Activated CD4-positive, alpha-beta memory T cell treated with anti-CD3 and anti-CD28 coated beads, Interleukin-2, amount 10 ng/mL, durations not matched to agents 7 days and 5 days (primary cell): ENCODE measurements at regions not wholly inside any gene's neighbourhood (a gene's known extent, or its start where the extent isn't known, plus 50 kb on each side); places are given as distances from the start of the nearest gene placed in this dataset.

Experiments used
- CTCF ChIA-PET: fragments of 350-600 bp; sonication (Branson Sonifier 250); formaldehyde crosslinking; loops from one replicate; lab custom pipeline; 2021; ENCODE audit warnings: antibody characterized with exemption, inconsistent platforms; lab: Charles Lee
- POLR2A ChIA-PET: fragments of 350-600 bp; sonication (Branson Sonifier 250); formaldehyde crosslinking; loops from one replicate; lab custom pipeline; 2021; ENCODE audit warnings: antibody characterized with exemption; lab: Charles Lee
- DNase-seq: peaks from one replicate; pipeline ENCODE4 v3.0.0-alpha.2; 2020
- H3K27ac Mint-ChIP-seq: one replicate; pipeline ENCODE4 v1.8.0; 2021; ENCODE audit warnings: mild to moderate bottlenecking, mixed read lengths
- H3K27me3 Mint-ChIP-seq: one replicate; pipeline ENCODE4 v1.8.0; 2021; ENCODE audit warnings: mixed read lengths
- H3K36me3 Mint-ChIP-seq: one replicate; pipeline ENCODE4 v1.8.0; 2021; ENCODE audit warnings: low read depth, mixed read lengths
- H3K4me1 Mint-ChIP-seq: one replicate; pipeline ENCODE4 v1.8.0; 2021; ENCODE audit warnings: mixed read lengths
- H3K4me3 Mint-ChIP-seq: one replicate; pipeline ENCODE4 v1.8.0; 2021; ENCODE audit warnings: mild to moderate bottlenecking, mixed read lengths
- H3K9me3 Mint-ChIP-seq: one replicate; pipeline ENCODE4 v1.8.0; 2021; ENCODE audit warnings: mixed read lengths

DNA sequence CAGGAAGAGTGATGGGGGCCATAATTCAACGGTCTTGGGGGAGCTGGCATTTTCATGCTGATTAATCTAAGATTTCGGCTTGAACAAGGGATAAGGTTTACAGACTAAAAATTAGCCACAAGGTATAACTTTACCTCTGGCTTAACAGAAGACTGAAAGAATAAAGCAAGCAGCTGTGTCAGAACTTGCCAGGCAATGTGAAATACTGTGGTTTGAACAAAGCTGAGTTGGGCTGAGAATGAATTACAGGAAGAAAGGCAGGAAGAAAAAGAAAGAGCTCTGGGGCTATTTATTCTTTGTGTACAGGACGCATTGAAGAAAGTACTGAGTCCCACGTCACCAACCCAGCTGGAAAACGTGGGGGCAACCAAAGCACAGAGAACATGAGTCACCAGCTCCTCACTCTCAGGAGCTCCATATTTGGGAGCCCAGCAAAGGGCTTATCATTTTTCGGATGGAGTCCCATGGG is 121.5 kb upstream of the NEDD9 start:
- Mint-ChIP-seq H3K4me1 (peaks cover 68% of the 10 kb centered on the region), H3K36me3 (peaks cover 88% of the 10 kb centered on the region), H3K27me3 (no peaks in the 10 kb centered on the region), H3K27ac (peak overlapping the region; percentile 83), H3K9me3 (peaks cover 16% of the 10 kb centered on the region), H3K4me3 (peak overlapping the region; percentile 2)
- DNase-seq, result peak; percentile 66
- ChIA-PET CTCF (interaction anchor here (1.1 to 2.0 kb wide), 3 partner anchors 10 to 261 kb away, joined by 3 to 7 read pairs (median 4); partner anchors contain the start of gene SMIM13), POLR2A (interaction anchor here (0.9 to 1.8 kb wide), 12 partner anchors 10 to 155 kb away, joined by 3 to 14 read pairs (median 4); partner anchors contain the start of gene NEDD9)

DNA sequence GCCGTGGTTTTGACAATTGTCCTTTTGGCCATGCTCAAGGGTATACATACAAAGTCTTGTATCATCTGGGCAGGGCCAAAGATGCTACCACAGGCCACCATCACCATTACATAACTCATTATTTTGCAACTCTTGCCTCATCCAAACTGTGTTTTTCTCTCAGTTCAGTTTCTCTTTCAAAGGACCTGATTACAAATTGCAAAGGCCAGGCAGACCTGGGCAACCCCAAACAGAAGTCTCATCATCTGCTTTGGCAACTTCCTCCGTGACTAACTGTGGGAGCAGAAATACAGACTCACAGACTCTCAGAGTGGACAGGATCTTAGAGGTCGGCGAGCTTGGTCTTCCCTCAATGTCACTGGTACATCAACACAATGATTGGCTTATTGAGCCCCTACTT is 117.8 kb upstream of the NEDD9 start:
- Mint-ChIP-seq H3K4me1 (peaks cover 52% of the 10 kb centered on the region), H3K4me3 (no peak overlapping the region), H3K9me3 (peaks cover 17% of the 10 kb centered on the region), H3K27ac (no peak overlapping the region), H3K27me3 (no peaks in the 10 kb centered on the region), H3K36me3 (peaks cover 79% of the 10 kb centered on the region)
- DNase-seq, result no peak
- ChIA-PET POLR2A (interaction anchor here (1.2 kb wide), 1 partner anchor 62 kb away, joined by 4 read pairs; no protein-coding TSS in a partner anchor), CTCF (no interaction called here)

DNA sequence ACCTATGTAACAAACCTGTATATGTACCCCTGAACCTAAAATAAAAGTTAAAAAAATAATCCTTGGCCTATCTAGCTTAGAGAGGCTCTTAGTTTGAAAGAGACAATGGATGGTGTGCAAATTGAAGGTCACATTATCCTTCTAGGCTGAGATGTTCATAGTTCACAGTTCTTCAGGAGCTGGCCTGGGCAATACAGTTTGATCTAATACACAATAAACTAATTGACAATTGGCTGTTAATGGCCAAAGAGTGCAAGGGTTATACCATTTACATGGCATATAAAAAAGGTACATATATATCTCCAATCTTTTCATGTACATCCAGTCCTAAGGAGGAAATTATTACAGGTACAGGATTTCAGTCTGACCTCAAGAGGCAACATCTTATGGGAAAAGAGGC is 117.4 kb upstream of the NEDD9 start:
- peaks cover 52% of the 10 kb centered on the region for H3K4me1 Mint-ChIP-seq
- ChIA-PET POLR2A (interaction anchor here (1.2 kb wide), 1 partner anchor 63 kb away, joined by 4 read pairs; no protein-coding TSS in a partner anchor), CTCF (no interaction called here)
- no peak overlapping the region for H3K27ac Mint-ChIP-seq
- H3K4me3 Mint-ChIP-seq, result no peak overlapping the region
- H3K9me3 Mint-ChIP-seq, result peaks cover 17% of the 10 kb centered on the region
- peaks cover 79% of the 10 kb centered on the region for H3K36me3 Mint-ChIP-seq
- H3K27me3 Mint-ChIP-seq, result no peaks in the 10 kb centered on the region
- DNase-seq, result no peak

DNA sequence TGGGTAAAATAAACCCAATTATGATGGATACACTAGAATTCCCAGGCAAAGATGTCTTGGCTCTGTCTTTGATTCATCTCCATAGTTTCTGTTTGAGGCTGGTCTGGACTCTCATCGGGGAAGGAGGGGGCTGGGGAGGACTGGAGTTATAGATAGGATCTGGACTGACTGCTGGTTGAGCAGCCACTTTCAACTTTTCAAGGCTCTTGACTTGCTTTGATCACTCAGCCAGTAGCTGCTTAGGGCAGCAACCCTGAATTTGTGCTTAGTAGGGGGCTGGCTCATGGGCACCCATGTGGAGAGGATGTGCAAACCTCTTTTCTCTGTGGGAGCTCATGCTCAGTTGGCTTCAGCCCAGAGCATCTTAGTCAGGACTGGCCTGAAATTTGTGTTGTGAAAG is 114.0 kb upstream of the NEDD9 start:
- Mint-ChIP-seq H3K9me3 (peaks cover 14% of the 10 kb centered on the region), H3K4me1 (peaks cover 56% of the 10 kb centered on the region), H3K27ac (no peak overlapping the region), H3K27me3 (no peaks in the 10 kb centered on the region), H3K36me3 (peaks cover 74% of the 10 kb centered on the region), H3K4me3 (no peak overlapping the region)
- ChIA-PET POLR2A (no interaction called here), CTCF (no interaction called here)
- no peak for DNase-seq

DNA sequence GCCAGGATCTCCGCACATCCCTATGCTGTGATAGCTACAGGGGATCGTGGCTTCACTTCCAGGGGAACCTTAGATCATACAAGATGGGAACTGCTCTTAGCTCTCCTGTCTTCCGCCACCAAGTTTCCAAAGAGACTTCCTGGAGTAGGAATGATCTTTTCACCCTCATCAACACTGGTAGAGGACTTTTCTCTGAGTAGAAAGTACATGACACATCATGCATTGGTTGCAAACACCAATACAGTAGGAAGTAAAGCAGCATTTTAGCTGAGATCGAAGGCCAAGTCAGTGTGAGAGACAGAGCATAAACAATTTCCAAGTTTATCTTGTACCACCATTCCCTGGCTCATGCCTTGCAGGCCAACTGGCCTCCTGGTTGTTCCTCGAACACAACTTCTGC is 113.1 kb upstream of the NEDD9 start:
- DNase-seq, result no peak
- Mint-ChIP-seq H3K4me3 (no peak overlapping the region), H3K4me1 (peaks cover 51% of the 10 kb centered on the region), H3K9me3 (peaks cover 16% of the 10 kb centered on the region), H3K27me3 (no peaks in the 10 kb centered on the region), H3K27ac (no peak overlapping the region), H3K36me3 (peaks cover 74% of the 10 kb centered on the region)
- POLR2A ChIA-PET, result no interaction called here
- CTCF ChIA-PET, result no interaction called here

DNA sequence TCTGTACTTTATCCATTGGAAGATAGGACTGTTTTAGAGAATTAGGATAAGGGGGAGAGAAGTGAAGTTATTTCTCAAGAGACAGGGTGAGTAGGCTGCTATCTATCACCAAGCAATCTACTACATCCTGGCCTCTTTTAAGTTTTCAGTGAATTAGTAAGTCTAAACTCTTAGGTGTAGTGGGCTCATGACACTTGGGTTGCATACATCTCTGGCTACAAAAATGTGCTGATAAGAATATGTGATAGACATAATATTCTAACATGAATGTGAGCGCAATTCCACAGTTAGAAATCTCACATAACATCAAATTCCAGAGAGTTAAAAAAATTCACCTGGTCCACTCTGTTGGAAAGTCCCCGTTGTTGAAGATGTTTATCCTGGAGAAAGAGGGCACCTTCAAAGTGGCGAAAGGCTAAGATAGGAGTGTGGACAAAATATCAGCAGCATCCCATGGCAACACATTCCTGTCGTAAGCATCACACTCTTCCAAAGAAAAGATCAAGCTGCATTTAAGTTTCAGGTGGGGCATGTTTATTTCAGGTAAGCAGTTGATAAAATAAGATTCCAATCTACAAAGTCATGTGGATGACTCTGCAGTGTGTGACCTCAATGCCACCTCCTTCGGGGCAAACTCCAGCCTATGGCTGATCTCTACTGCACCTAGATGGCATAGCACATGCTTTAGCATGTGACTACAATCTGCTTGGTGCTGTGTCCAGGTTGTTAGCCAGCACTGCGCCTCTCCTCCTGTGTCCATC is 111.7 kb upstream of the NEDD9 start:
- Mint-ChIP-seq H3K4me1 (peaks cover 46% of the 10 kb centered on the region), H3K27ac (no peak overlapping the region), H3K27me3 (no peaks in the 10 kb centered on the region), H3K36me3 (peaks cover 69% of the 10 kb centered on the region), H3K4me3 (no peak overlapping the region), H3K9me3 (peaks cover 8% of the 10 kb centered on the region)
- DNase-seq, result no peak
- CTCF ChIA-PET, result no interaction called here
- POLR2A ChIA-PET, result no interaction called here

DNA sequence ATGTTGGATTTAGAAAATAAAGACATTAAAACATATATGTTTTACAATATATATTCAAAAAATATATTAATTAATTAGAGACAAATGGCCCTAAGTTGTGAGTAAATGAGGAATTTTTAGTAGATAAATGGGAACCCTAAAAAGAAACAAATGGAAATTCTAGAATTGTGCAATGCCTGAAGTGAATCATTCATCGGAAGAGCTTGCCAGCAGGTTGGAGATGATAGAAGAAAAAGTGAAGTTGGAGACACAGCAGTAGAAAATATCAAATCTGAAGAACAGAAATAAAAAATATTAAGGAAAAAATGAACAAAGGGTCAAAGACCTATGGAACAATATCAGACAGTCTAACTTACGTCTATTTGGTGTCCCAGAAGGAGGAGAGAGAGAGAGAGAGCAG is 109.4 kb upstream of the NEDD9 start:
- DNase-seq, result no peak
- Mint-ChIP-seq H3K9me3 (peaks cover 2% of the 10 kb centered on the region), H3K4me3 (no peak overlapping the region), H3K27ac (no peak overlapping the region), H3K36me3 (peaks cover 57% of the 10 kb centered on the region), H3K4me1 (peaks cover 36% of the 10 kb centered on the region), H3K27me3 (no peaks in the 10 kb centered on the region)
- CTCF ChIA-PET, result no interaction called here
- POLR2A ChIA-PET, result no interaction called here

DNA sequence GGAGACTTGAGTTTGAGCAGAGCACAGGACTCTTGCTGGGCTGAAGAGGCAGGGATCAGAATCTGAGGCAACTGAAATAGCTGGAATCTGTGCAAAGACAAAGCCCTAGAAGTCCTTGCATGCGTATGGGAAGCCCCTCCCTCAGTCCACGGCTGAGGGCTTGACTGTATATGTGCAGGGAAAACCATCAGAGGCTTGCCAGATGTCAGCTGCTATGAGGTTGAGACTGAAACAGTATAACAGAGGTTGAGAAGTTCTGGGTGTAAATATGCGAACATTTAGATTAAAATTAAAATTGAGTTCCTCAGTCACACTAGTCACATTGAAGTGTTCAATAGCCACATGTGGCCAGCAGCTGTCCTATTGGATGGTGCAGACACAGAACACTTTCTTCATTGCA is 108.8 kb upstream of the NEDD9 start:
- CTCF ChIA-PET, result no interaction called here
- peaks cover 2% of the 10 kb centered on the region for H3K9me3 Mint-ChIP-seq

DNA sequence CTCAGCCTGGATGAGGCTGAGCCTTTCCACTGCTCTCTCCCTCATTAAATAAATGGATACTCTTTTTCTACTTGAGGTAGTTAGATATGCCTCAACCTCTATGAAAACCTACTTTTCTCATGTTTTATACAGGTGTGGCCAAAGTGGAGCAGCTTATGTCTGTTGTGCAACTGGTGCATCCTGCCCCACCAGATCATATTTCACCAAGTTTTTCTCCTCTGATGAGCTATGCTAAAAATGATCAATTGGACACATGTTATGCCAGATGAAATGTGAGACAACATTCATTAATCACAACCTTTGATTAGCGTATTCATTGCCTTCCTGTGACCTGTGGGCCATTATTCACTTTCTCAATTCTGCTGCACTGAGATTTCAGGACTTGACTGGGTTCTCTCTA is 106.9 kb upstream of the NEDD9 start:
- DNase-seq, result no peak
- no peak overlapping the region for H3K27ac Mint-ChIP-seq
- peaks cover 25% of the 10 kb centered on the region for H3K4me1 Mint-ChIP-seq
- ChIA-PET POLR2A (interaction anchor here (1.2 kb wide), 1 partner anchor 67 kb away, joined by 3 read pairs; no protein-coding TSS in a partner anchor), CTCF (no interaction called here)
- peaks cover 2% of the 10 kb centered on the region for H3K9me3 Mint-ChIP-seq
- H3K4me3 Mint-ChIP-seq, result no peak overlapping the region
- no peaks in the 10 kb centered on the region for H3K27me3 Mint-ChIP-seq
- H3K36me3 Mint-ChIP-seq, result peaks cover 58% of the 10 kb centered on the region

More for the DNA sequence above, 108.8 kb upstream of the NEDD9 start:
- no peak for DNase-seq
- Mint-ChIP-seq H3K27me3 (no peaks in the 10 kb centered on the region), H3K4me3 (no peak overlapping the region), H3K27ac (no peak overlapping the region), H3K4me1 (peaks cover 36% of the 10 kb centered on the region), H3K36me3 (peaks cover 57% of the 10 kb centered on the region)
- POLR2A ChIA-PET, result no interaction called here

DNA sequence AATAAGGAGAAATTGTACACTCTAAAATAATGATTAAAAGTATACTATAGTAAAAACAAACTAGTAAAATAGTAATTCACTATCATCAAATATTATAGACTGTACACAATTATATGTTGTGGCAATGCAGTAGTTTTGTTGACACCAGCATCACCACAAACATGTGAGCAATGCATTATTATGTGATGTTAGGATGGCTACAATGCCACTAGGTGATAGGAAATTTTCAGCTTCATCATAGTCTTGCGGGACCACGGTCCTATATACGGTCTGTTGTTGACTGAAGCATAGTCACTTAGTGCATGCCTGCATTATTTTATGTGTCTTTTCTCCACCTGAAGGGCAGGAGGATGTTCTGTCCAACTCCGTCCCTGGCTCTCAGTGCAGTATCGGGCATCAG is 104.8 kb upstream of the NEDD9 start:
- no peak for DNase-seq
- Mint-ChIP-seq H3K4me1 (peaks cover 15% of the 10 kb centered on the region), H3K27me3 (no peaks in the 10 kb centered on the region), H3K9me3 (peaks cover 2% of the 10 kb centered on the region), H3K4me3 (no peak overlapping the region), H3K36me3 (peaks cover 62% of the 10 kb centered on the region), H3K27ac (no peak overlapping the region)
- ChIA-PET CTCF (no interaction called here), POLR2A (no interaction called here)

DNA sequence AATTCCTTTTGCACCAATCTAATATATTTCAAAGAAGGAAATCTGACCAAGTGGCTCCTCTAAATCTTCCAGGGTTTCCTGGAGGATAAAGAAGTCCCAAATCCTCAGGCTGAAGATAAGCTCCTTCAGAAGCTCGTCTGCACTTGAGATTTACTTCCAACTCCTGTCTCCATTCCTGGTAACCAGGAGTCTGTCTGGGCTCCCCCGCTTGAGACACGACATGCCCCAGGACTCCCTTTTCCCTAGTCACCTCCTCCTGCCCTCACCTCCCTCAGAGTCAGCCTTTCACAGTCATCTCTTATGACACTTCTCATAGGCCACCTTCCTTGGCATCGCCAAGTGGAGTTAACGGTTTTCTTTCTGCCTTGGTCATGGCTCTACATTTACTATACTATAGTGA is 103.4 kb upstream of the NEDD9 start:
- Mint-ChIP-seq H3K9me3 (no peaks in the 10 kb centered on the region), H3K4me1 (peaks cover 21% of the 10 kb centered on the region), H3K4me3 (no peak overlapping the region), H3K27me3 (no peaks in the 10 kb centered on the region), H3K27ac (no peak overlapping the region), H3K36me3 (peaks cover 61% of the 10 kb centered on the region)
- CTCF ChIA-PET, result no interaction called here
- POLR2A ChIA-PET, result no interaction called here
- DNase-seq, result no peak

DNA sequence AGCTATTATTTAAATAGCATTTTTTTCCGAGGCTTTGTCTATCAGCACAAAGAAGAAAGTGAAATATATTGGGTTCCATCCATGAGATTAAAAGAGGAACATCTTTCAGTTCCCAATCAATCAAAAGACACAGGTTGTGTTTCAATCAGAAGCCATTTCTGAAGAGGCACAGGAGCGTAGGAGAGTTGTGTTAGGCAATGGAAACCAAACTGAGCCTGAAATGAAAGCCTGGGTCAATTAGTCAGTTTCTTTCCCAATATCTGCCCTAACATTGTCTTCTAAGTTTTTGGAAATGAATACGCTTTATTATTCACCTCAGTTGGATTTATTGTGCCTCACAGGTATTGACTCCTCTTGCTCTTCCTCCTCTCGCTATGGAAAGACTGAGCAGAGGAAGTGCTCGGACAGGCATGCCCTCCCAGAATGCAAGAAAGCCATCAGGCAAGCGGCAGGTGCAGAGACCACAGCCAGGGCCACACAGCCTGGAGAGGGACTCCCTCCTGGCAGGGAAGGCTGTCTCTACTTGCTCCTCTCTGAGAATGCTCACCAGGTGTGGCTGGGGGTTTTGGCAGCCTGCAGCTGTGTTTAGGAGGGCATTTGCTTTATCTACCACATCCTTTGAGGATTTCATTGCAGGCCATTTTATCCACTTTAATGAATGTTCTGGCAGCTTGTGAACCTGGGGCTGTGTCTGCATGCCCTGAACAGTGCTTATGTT is 100.8 kb upstream of the NEDD9 start:
- peaks cover 63% of the 10 kb centered on the region for H3K36me3 Mint-ChIP-seq
- DNase-seq, result no peak
- no peak overlapping the region for H3K4me3 Mint-ChIP-seq
- ChIA-PET CTCF (no interaction called here), POLR2A (no interaction called here)
- no peaks in the 10 kb centered on the region for H3K27me3 Mint-ChIP-seq
- no peak overlapping the region for H3K27ac Mint-ChIP-seq
- no peaks in the 10 kb centered on the region for H3K9me3 Mint-ChIP-seq
- peaks cover 33% of the 10 kb centered on the region for H3K4me1 Mint-ChIP-seq

DNA sequence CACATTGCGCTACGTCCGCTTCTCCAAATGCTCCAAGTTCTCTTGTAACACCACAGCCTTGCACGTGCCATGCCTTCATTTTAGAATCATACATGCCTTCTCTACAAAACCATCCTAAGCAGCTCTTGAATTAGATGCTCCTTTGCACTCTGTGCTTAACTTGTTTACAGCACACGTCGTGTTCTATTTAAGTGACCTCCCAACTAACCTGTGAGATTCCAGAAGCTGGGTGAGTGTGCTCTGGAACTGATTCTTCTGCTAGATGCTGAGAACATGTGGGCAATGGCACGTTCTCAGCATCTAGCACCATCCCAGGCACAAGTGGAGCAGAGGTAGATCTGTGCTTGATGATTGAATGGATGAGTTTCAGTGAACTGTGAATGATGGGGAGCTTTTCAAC is 100.0 kb upstream of the NEDD9 start:
- no peak overlapping the region for H3K27ac Mint-ChIP-seq
- ChIA-PET CTCF (no interaction called here), POLR2A (no interaction called here)
- peaks cover 63% of the 10 kb centered on the region for H3K36me3 Mint-ChIP-seq
- H3K4me3 Mint-ChIP-seq, result no peak overlapping the region
- DNase-seq, result no peak
- no peaks in the 10 kb centered on the region for H3K9me3 Mint-ChIP-seq
- no peaks in the 10 kb centered on the region for H3K27me3 Mint-ChIP-seq
- peaks cover 33% of the 10 kb centered on the region for H3K4me1 Mint-ChIP-seq
